GM21515 (cell line): ENCODE measurements at regions not wholly inside any gene's neighbourhood (a gene's known extent, or its start where the extent isn't known, plus 50 kb on each side); places are given as distances from the start of the nearest gene placed in this dataset.

Experiments used
- ATAC-seq: cut with Tn5 transposase; IDR thresholded peaks from one replicate; pipeline ENCODE4 v1.9.1; 2021; ENCODE audit not compliant: unreplicated experiment

DNA sequence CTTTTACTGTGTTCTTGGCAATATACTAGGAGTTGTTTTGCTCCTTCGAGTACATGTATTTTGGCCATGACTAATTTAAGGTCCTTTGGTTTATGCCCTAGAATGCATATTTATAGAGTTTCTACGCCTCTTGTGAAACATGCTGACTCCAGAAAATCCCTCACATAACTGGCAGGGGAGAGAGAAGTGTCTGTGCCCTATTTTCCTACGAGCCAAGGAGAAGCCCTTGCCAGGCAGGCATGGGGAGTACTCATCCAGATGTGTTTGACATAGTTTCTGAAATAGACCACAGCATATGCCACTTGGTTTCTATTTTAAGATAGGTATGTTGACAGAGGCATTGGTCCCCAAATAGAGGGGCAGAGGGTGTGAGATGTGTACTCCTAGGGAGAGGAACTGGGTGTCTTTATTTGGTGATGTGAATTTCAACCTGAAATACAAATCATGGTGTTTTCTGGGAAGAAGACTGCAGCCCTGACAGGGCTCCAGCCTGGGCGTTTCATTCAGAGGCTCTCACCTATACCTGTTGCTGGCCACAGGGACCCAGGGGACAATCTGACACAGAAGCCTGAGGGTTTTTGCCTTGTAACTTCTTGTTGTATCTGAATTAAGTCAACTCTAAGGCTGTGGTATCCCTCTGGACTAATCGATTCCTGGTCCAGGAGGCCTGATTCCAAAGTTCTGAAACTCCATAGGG, 267.8 kb upstream of the C2CD4B start:
- ATAC-seq: no peak

DNA sequence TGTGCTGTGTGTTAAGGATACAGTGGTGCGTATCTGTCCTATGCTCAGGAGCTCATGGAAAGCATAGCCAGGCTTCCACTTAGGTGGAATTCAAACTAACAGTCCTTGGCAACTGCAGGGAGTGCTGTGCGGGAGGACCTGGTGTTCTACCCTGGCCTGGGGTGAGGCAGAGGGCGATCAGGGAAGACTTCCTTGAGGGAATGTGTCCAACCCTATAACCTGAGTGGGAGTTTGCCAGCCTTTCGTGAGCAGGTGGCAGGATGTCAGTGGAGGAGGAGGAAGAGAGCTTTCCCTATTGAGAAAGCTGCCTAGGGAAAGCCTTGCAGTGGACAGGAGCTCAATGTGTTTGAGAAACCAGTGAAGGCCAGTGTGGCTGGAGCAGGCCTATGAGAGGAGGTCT, 271.1 kb upstream of the C2CD4B start:
- no peak for ATAC-seq

GRCh38 chr15:62437753-62438152, 272.7 kb upstream of the C2CD4B start:
- no peak for ATAC-seq

DNA sequence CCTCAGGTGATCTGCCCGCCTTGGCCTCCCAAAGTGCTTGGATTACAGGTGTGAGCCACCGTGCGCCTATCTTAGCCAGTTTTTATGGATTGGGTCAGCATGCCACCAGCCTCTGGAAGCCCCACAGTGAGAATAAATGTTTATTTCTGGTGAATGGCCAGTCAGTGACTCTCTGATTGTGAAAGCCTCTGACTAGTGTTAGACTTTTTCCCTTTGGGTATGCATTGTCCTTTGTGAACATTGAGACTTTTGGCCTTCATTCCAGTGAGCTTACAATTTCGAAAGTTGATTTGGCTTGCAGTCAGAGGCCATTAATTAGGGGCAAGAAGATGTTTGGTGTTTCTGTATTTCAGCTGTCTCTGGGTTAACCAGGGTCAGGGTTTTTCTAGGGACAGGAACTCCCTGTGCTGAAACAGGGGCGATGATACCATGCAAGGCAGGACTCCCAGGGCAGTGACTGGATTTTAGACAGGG, 274.5 kb upstream of the C2CD4B start:
- no peak for ATAC-seq

GRCh38 chr15:62440362-62441105, 275.4 kb upstream of the C2CD4B start:
- no peak for ATAC-seq

DNA sequence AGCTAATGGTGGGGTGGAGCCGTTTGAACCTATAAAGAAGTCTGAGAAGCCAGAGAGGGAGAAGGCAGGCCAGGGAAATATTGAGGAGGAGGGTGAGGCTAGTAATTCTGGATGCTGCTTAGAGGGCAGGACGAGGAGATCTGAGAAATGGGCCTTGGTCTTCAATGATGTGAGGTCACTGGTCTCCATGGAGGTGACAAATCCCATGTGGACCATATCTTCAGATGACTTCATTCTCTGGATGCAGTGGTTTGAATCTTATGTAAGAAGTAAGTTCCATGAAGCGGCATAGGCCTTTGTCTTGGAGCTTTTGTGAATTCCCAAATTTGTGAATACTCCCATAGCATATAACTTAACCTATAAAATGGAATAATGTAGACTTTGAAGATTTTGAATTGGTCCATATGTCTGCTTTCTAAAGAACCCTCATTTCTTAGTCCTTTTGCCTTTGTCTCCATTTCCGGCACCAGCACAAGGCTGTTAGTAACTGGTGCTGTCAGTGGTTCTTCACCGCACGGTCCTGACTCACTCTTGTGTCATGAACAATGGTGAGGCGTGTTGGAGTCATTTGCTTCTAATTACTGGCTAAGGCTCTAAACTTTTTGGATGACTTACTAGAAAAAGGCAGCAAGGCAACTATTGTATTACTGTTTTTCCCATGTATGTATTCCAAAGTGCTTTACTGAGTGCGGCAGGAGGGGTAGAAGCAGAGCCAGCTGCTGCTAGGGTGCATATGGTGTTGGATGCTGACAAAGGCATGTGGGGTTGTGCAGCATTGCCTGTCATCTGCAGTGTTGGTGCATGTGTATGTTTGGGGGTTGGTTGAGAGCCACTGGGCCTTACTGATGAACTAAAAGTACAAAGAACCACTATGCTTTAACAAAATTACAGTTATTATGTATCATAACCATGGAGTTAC, 279.3 kb upstream of the C2CD4B start:
- no peak for ATAC-seq

DNA sequence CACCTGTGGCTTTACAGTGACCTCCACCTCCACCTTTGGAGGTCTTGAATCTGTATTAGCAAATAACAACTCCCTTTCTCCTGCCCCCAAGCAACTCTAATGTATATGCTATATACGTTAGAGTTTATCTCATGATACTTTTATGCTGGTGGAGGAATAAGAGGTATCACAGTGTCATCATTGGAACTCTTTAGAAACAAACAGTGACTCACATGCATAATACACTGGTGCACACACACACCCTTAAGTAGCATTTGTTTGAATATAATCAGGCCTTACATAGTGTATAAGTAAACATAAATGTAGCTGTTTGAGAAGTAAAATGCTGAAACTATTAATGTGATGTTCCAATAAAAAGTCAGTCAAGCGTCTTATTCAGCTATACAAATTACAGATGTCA, 280.2 kb upstream of the C2CD4B start:
- no peak for ATAC-seq

- no peak for ATAC-seq
Observed at GRCh38 chr15:62446984-62447383, 281.9 kb upstream of the C2CD4B start.

DNA sequence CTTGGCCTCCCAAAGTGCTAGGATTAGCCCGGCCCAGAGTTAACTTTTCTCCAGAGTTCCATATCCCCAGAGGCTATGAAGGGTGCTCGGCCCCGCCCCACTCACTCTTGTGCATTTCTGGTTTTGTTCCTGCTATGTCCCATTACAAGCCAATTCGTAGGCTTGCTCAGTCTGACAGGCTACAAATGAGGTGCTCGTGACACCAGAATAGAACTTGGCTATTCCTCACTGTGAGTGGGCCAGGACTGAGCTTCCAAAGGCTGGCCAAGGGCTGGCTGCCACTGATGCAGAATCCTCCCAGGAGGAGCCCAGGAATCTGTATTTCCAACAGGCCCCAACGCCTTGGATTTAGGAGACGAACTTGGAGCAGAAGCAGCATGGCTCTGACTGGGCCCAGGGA, 282.7 kb upstream of the C2CD4B start:
- ATAC-seq: no peak

DNA sequence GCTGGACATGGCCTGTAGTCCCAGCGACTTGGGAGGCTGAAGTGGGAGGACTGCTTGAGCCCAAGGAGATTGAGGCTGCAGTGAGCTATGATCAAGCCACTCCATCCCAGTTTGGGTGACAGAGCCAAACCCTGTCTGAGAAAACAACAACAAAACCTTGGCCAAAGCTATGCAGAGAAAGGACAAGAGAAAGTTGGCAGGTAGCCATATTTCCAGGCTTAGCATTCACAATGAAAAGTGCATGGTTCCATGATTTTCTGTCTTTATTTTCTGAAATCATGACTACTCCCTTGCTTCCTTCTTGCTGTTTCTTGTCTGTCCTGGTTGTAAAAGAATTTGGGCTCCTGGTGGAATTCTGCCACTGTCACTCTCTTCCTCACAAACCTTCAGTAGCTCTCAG, 284.6 kb upstream of the C2CD4B start:
- ATAC-seq: no peak

DNA sequence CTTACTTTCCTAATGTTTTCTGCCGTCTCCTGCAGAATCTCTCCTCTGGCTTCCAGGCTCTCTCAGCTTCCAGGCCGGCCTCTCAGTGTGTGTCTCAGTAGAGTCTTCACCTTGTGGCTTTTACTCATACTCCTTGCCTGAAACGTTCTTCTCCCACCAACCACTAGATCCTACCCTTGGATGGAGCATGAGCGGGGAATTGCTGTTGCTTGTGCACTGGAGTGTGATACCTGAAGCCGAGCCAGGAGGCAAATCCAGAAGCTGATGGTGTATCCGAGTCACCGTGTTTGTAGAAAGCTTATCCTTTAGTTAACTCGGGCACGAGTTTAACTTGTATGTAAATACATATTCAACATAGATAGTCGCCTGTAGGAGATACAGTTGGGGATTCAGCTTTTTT, 285.0 kb upstream of the C2CD4B start:
- no peak for ATAC-seq

GRCh38 chr15:62452026-62452425, 286.9 kb upstream of the C2CD4B start:
- ATAC-seq: no peak

GRCh38 chr15:62452667-62453066, 287.6 kb upstream of the C2CD4B start:
- ATAC-seq: no peak

DNA sequence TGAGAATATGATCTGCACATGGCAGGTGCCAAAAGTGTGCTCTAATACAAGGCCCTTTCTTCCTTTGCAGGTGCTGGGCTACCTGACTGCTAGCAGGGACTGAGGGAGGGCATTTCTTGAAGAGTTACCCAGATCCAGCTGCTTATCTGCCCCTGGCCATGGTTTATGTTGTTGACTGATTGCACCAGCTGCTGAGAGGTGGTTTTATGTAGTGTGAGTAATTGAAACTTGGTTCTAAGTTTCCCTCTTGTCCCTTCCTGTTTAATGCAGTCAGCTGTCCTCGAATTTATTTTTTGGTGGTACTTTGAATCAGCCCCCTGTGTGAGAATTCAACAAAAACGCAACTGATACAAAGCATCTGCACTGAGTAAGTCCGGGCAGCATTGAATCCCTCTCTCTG, 288.3 kb upstream of the C2CD4B start:
- ATAC-seq: no peak

- ATAC-seq: no peak
Observed at GRCh38 chr15:62453981-62454380, 288.9 kb upstream of the C2CD4B start.

- ATAC-seq: no peak
Observed at GRCh38 chr15:62454567-62455172, 289.6 kb upstream of the C2CD4B start.

DNA sequence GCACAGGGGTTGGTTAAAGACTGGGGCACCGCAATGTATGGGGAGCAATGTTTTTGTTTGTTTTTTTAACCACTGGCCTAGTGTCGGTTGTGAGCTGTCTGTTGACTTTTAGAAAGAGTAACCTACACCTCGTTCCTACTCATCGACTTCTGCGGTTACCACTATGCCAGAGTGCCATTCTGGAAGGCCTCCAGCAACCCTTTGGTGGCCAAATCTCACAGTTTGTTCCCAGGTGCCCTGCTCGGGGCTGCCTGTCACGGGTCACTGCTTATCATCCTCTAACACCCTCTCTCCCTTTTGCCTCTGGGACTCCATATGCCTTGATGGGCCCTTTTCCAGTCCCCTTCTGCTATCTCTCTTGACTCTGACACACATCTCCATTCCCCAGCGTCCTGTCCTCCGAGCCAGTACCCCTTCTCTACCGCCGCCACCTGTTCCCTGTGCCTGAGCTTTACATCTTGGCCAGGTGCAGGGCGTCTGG, 290.4 kb upstream of the C2CD4B start:
- no peak for ATAC-seq

DNA sequence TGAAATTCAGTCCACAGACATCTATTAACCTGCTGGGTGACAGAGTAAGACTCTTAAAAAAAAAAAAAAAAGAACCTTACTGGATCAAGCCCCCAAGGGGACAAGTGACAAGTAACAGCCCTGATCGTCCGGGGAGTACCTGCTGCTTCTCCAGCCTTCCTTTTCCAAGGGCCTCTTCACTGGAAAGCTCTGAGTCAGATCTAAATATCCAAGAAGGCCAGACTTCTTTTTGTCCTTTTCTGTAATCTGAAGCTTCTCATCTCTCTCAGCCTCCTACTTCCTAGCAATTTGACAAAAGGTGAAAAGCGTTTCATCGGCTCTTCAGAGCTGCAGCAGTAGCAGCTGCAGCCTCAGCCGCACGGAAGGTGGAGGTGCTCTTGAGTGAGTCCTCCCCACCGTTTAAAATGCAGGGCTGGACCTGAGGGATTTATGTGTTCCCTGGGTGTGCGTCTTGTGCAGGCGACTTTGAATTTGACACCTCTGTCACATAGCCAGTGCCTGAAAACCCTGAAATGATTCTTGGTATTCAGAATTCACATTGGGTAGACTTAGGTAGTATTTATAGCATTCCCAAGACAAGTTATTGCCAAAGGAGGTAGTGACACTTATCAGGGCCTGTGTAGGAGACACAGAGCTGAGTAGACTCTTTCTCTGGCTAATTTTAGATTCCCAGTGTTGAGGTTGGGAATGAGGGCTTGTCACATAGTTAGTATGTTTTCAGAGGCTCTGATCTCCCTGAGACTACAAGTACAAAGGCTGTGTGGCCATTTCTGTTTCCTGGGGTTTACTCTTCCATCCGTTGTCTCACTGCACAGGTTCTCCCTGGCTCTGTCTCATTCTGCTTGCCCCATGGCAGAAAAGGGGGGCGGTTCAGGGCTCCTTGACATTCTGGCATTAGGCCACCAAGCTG, 291.2 kb upstream of the C2CD4B start:
- ATAC-seq: no peak

GRCh38 chr15:62457100-62457499, 292.0 kb upstream of the C2CD4B start:
- no peak for ATAC-seq

- no peak for ATAC-seq
Observed at GRCh38 chr15:62459875-62460274, 294.8 kb upstream of the C2CD4B start.
